OCI-LY3 (cell line): ENCODE measurements at regions not wholly inside any gene's neighbourhood (a gene's known extent, or its start where the extent isn't known, plus 50 kb on each side); places are given as distances from the start of the nearest gene placed in this dataset.

Experiments used
- CTCF ChIP-seq: fragments of 200-600, 300-600 bp; sonication (generic); IDR thresholded peaks from 2 replicates; pipeline ENCODE4 v1.5.1; 2014; ENCODE audit warnings: antibody characterized with exemption, low read length, low read depth
- EZH2phosphoT487 ChIP-seq: fragments of 200-600 bp; shearing (Covaris generic); IDR thresholded peaks from 2 replicates; pipeline ENCODE4 v1.6.1; 2018; ENCODE audit warnings: antibody characterized with exemption, mixed run types, low read depth

DNA sequence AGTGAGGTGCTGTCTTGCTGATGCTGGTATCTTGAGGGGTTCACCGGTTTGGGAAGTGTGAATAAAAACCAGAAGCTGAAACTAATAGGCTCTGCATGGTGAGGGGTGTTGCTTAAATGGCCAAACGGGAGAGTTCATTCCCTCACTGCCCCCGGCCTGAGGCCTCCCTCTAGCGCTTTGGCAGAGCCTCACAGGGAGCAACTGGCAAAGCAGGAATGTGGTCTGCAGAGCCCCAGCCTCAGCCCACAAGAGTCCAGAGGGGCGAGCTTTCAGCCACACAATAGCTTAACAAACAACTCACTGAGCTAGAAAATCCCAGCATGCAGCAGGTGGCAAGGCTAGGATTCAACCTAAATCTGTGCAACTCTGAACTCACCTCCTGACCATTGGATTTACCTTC is 234.8 kb downstream of the MED10 start:
- TF ChIP-seq CTCF (no peak), EZH2phosphoT487 (no peak)
